Bronchial epithelial cell (primary cell): ENCODE measurements at regions not wholly inside any gene's neighbourhood (a gene's known extent, or its start where the extent isn't known, plus 50 kb on each side); places are given as distances from the start of the nearest gene placed in this dataset.
"Not testable (repeated sequence)": the region's sequence is repeated elsewhere in the genome, so short reads cannot be mapped to it uniquely, and the experiment has no call there.

ENCODE experiments used
- DNase-seq: peaks from one replicate; pipeline ENCODE4 v3.0.0-alpha.2; 2010; ENCODE audit warnings: low read depth
- FAIRE-seq: peaks from 2 replicates; lab custom pipeline; 2011; peaks lifted over from hg19 to GRCh38; lab: Jason Lieb, UNC
- H3K27me3 ChIP-seq: 2 replicates; pipeline ENCODE4 v1.5.1; 2011; ENCODE audit warnings: low read length; ENCODE audit not compliant: control insufficient read depth, insufficient read depth
- H3K36me3 ChIP-seq: 2 replicates; pipeline ENCODE4 v1.5.1; 2011; ENCODE audit warnings: low read length; ENCODE audit not compliant: control insufficient read depth, insufficient read depth
- H3K4me3 ChIP-seq: 2 replicates; pipeline ENCODE4 v1.5.1; 2011; ENCODE audit warnings: mild to moderate bottlenecking, low read depth, low read length, control low read depth
- CTCF ChIP-seq: IDR thresholded peaks from 2 replicates; pipeline ENCODE4 v1.5.1; 2011; ENCODE audit warnings: mild to moderate bottlenecking, moderate library complexity, low read length, control low read depth, inconsistent platforms; ENCODE audit not compliant: insufficient read depth, severe bottlenecking

- no peak for TF ChIP-seq CTCF
- Histone ChIP-seq H3K36me3 (no peaks in the 10 kb centered on the region), H3K4me3 (no peak overlapping the region), H3K27me3 (no peaks in the 10 kb centered on the region)
- FAIRE-seq (peak; percentile 13), DNase-seq (no peak)
Measured at GRCh38 chrX:110920991-110921390, 125.4 kb upstream of the CHRDL1 start.

- TF ChIP-seq CTCF, result no peak
- H3K36me3 ChIP-seq, result no peaks in the 10 kb centered on the region
- no peaks in the 10 kb centered on the region for H3K27me3 ChIP-seq
- H3K4me3 ChIP-seq, result no peak overlapping the region
- FAIRE-seq, result no peak
- DNase-seq, result no peak
Measured at GRCh38 chrX:110915570-110915969, 120.0 kb upstream of the CHRDL1 start.

GRCh38 chrX:110915111-110915510, 119.5 kb upstream of the CHRDL1 start:
- FAIRE-seq, result no peak
- no peaks in the 10 kb centered on the region for H3K27me3 ChIP-seq
- DNase-seq, result peak; percentile 54

GRCh38 chrX:110914281-110914680, 118.7 kb upstream of the CHRDL1 start:
- H3K36me3 ChIP-seq, result no peaks in the 10 kb centered on the region
- FAIRE-seq (no peak), DNase-seq (no peak)
- TF ChIP-seq CTCF, result no peak
- no peak overlapping the region for H3K4me3 ChIP-seq
- no peaks in the 10 kb centered on the region for H3K27me3 ChIP-seq

More at GRCh38 chrX:110915111-110915510, 119.5 kb upstream of the CHRDL1 start:
- TF ChIP-seq CTCF, result no peak
- Histone ChIP-seq H3K4me3 (no peak overlapping the region), H3K36me3 (no peaks in the 10 kb centered on the region)

GRCh38 chrX:110904747-110905146, 109.1 kb upstream of the CHRDL1 start:
- not testable (repeated sequence) for FAIRE-seq, DNase-seq, H3K27me3 ChIP-seq, H3K4me3 ChIP-seq, H3K36me3 ChIP-seq

GRCh38 chrX:110881971-110882370, 86.4 kb upstream of the CHRDL1 start:
- H3K36me3 ChIP-seq, result no peaks in the 10 kb centered on the region
- DNase-seq (no peak), FAIRE-seq (no peak)
- no peaks in the 10 kb centered on the region for H3K27me3 ChIP-seq
- H3K4me3 ChIP-seq, result no peak overlapping the region
- no peak for TF ChIP-seq CTCF
